Trophoblast cell (in vitro differentiated cells and primary cell): ENCODE measurements at regions not wholly inside any gene's neighbourhood (a gene's known extent, or its start where the extent isn't known, plus 50 kb on each side); places are given as distances from the start of the nearest gene placed in this dataset.
A peak's percentile ranks its signal among the peaks of the same experiment; 100 is the strongest.

Source experiments
- DNase-seq, 2 donors: peaks; one replicate each; pipeline ENCODE4 v3.0.0-alpha.2; 2016
- H2AFZ ChIP-seq: 2 replicates; pipeline ENCODE4 v1.6.1; 2013; ENCODE audit warnings: low read length, moderate library complexity, mild to moderate bottlenecking; ENCODE audit not compliant: insufficient read depth, poor library complexity
- H2AK5ac ChIP-seq: 2 replicates; pipeline ENCODE4 v1.6.1; 2013; ENCODE audit warnings: mild to moderate bottlenecking, low read length
- H2BK120ac ChIP-seq: 2 replicates; pipeline ENCODE4 v1.6.1; 2013; ENCODE audit warnings: low read length, mild to moderate bottlenecking, moderate library complexity; ENCODE audit not compliant: insufficient read depth, poor library complexity
- H2BK12ac ChIP-seq: 2 replicates; pipeline ENCODE4 v1.6.1; 2013; ENCODE audit warnings: mild to moderate bottlenecking, low read length, moderate library complexity
- H2BK5ac ChIP-seq: 2 replicates; pipeline ENCODE4 v1.6.1; 2013; ENCODE audit warnings: low read length, low read depth, moderate library complexity, mild to moderate bottlenecking; ENCODE audit not compliant: poor library complexity
- H3K14ac ChIP-seq: 2 replicates; pipeline ENCODE4 v1.6.1; 2013; ENCODE audit warnings: mild to moderate bottlenecking, low read length
- H3K18ac ChIP-seq: 2 replicates; pipeline ENCODE4 v1.6.1; 2013; ENCODE audit warnings: mild to moderate bottlenecking, low read length
- H3K23ac ChIP-seq: 2 replicates; pipeline ENCODE4 v1.6.1; 2013; ENCODE audit warnings: low read length
- H3K27ac ChIP-seq: 2 replicates; pipeline ENCODE4 v1.5.1; 2013; ENCODE audit warnings: low read depth, mild to moderate bottlenecking, inconsistent platforms, low read length, moderate library complexity
- H3K27me3 ChIP-seq: 2 replicates; pipeline ENCODE4 v1.6.1; 2013; ENCODE audit warnings: inconsistent platforms, mild to moderate bottlenecking, low read length, moderate library complexity; ENCODE audit not compliant: insufficient read depth
- H3K36me3 ChIP-seq, 2 experiments: 1 replicate in 1 of 2; 2 replicates in 1 of 2; pipeline ENCODE4 v1.6.1; 2013; ENCODE audit warnings: low read length in 2 of 2, mild to moderate bottlenecking in 2 of 2, moderate library complexity in 1 of 2; ENCODE audit not compliant: insufficient read depth in 2 of 2, control insufficient read depth in 1 of 2
- H3K4ac ChIP-seq: 2 replicates; pipeline ENCODE4 v1.6.1; 2013; ENCODE audit warnings: low read depth, mild to moderate bottlenecking, low read length, moderate library complexity
- H3K4me1 ChIP-seq, 2 experiments: 1 replicate in 1 of 2; 2 replicates in 1 of 2; pipeline ENCODE4 v1.6.1; 2013; ENCODE audit warnings: low read length in 2 of 2, mild to moderate bottlenecking in 2 of 2, moderate library complexity in 1 of 2; ENCODE audit not compliant: insufficient read depth in 2 of 2, control insufficient read depth in 1 of 2
- H3K4me2 ChIP-seq: 2 replicates; pipeline ENCODE4 v1.6.1; 2013; ENCODE audit warnings: inconsistent platforms, mild to moderate bottlenecking, low read length, moderate library complexity
- H3K4me3 ChIP-seq: 2 replicates; pipeline ENCODE4 v1.5.1; 2013; ENCODE audit warnings: mild to moderate bottlenecking, low read depth, low read length, inconsistent platforms
- H3K79me1 ChIP-seq: one replicate; pipeline ENCODE4 v1.6.1; 2013; ENCODE audit warnings: low read length
- H3K79me2 ChIP-seq: 2 replicates; pipeline ENCODE4 v1.6.1; 2013; ENCODE audit warnings: low read length, mild to moderate bottlenecking; ENCODE audit not compliant: control insufficient read depth, insufficient read depth, poor library complexity
- H3K9ac ChIP-seq: 2 replicates; pipeline ENCODE4 v1.6.1; 2013; ENCODE audit warnings: mild to moderate bottlenecking, low read length
- H3K9me3 ChIP-seq: 2 replicates; pipeline ENCODE4 v1.6.1; 2013; ENCODE audit warnings: low read depth, mild to moderate bottlenecking, control low read depth, inconsistent platforms, low read length; ENCODE audit not compliant: insufficient read depth
- H4K12ac ChIP-seq: 2 replicates; pipeline ENCODE4 v1.6.1; 2013; ENCODE audit warnings: low read depth, mild to moderate bottlenecking, low read length, moderate library complexity
- H4K8ac ChIP-seq: 2 replicates; pipeline ENCODE4 v1.6.1; 2013; ENCODE audit warnings: low read depth, mild to moderate bottlenecking, low read length, moderate library complexity
- H4K91ac ChIP-seq: one replicate; pipeline ENCODE4 v1.6.1; 2013; ENCODE audit warnings: low read depth, mild to moderate bottlenecking, low read length, moderate library complexity
- WGBS: extraction: QIAGEN DNeasy Blood & Tissue Kit; methylation state at CpG from one replicate; pipeline ENCODE4 v1.1.7; 2013; ENCODE audit warnings: missing lambda C conversion rate; ENCODE audit not compliant: insufficient read length, insufficient coverage; ENCODE audit errors: extremely low coverage; 5-methylcytosine and 5-hydroxymethylcytosine counted together

- no peaks in the 10 kb centered on the region for H3K4me1 ChIP-seq
- no peak overlapping the region for H3K9ac ChIP-seq
- no peak overlapping the region for H3K27ac ChIP-seq
- WGBS: no CpG with 5 or more reads among the region's 3 CpGs
- no peaks in the 10 kb centered on the region for H3K36me3 ChIP-seq
- no peak overlapping the region for H2BK12ac ChIP-seq
- no peak overlapping the region for H2BK5ac ChIP-seq
- no peak overlapping the region for H2AFZ ChIP-seq
- DNase-seq: peak in 1 of 2 donors; percentile 8
- no peak overlapping the region for H3K18ac ChIP-seq
- H3K4me3 ChIP-seq: no peak overlapping the region
- no peak overlapping the region for H4K91ac ChIP-seq
- no peak overlapping the region for H4K12ac ChIP-seq
- no peaks in the 10 kb centered on the region for H3K9me3 ChIP-seq
- H3K79me2 ChIP-seq: no peaks in the 10 kb centered on the region
- H3K23ac ChIP-seq: no peak overlapping the region
- H2AK5ac ChIP-seq: no peak overlapping the region
- H3K4ac ChIP-seq: no peak overlapping the region
- H3K27me3 ChIP-seq: no peaks in the 10 kb centered on the region
- no peak overlapping the region for H3K4me2 ChIP-seq
- H3K79me1 ChIP-seq: no peaks in the 10 kb centered on the region
- no peak overlapping the region for H2BK120ac ChIP-seq
- no peak overlapping the region for H3K14ac ChIP-seq
- no peak overlapping the region for H4K8ac ChIP-seq
Observed at GRCh38 chr7:142592664-142593063, 156.6 kb upstream of the PRSS1 start.

- Histone ChIP-seq H3K27me3 (no peaks in the 10 kb centered on the region), H3K18ac (no peak overlapping the region), H2BK120ac (no peak overlapping the region), H3K9ac (no peak overlapping the region), H3K4me3 (no peak overlapping the region), H2BK5ac (no peak overlapping the region), H3K4me1 (no peaks in the 10 kb centered on the region), H3K79me2 (no peaks in the 10 kb centered on the region), H3K14ac (no peak overlapping the region), H2BK12ac (no peak overlapping the region), H3K36me3 (no peaks in the 10 kb centered on the region), H4K8ac (no peak overlapping the region), H3K23ac (no peak overlapping the region), H3K79me1 (no peaks in the 10 kb centered on the region), H2AK5ac (no peak overlapping the region), H4K12ac (no peak overlapping the region), H4K91ac (no peak overlapping the region), H3K9me3 (no peaks in the 10 kb centered on the region), H3K27ac (no peak overlapping the region), H3K4ac (no peak overlapping the region), H3K4me2 (no peak overlapping the region), H2AFZ (no peak overlapping the region)
- WGBS: no CpG with 5 or more reads among the region's 2 CpGs
- DNase-seq: no peak
Observed at GRCh38 chr7:142592231-142592630, 157.0 kb upstream of the PRSS1 start.

GRCh38 chr7:142590830-142591457, 158.3 kb upstream of the PRSS1 start:
- Histone ChIP-seq H4K12ac (no peak overlapping the region), H3K4ac (no peak overlapping the region), H3K18ac (no peak overlapping the region), H3K79me1 (no peaks in the 10 kb centered on the region), H3K4me2 (no peak overlapping the region), H2BK12ac (no peak overlapping the region), H3K27ac (no peak overlapping the region), H3K4me1 (no peaks in the 10 kb centered on the region), H3K9ac (no peak overlapping the region), H2AFZ (no peak overlapping the region), H2BK120ac (no peak overlapping the region), H3K9me3 (no peaks in the 10 kb centered on the region), H2BK5ac (no peak overlapping the region), H4K8ac (no peak overlapping the region), H2AK5ac (no peak overlapping the region), H3K4me3 (no peak overlapping the region), H4K91ac (no peak overlapping the region), H3K23ac (no peak overlapping the region), H3K14ac (no peak overlapping the region), H3K79me2 (no peaks in the 10 kb centered on the region), H3K36me3 (no peaks in the 10 kb centered on the region), H3K27me3 (no peaks in the 10 kb centered on the region)
- no peak for DNase-seq
- WGBS: no CpG with 5 or more reads among the region's 2 CpGs

GRCh38 chr7:142590077-142590476, 159.2 kb upstream of the PRSS1 start:
- Histone ChIP-seq H3K27ac (no peak overlapping the region), H3K27me3 (no peaks in the 10 kb centered on the region)

More at GRCh38 chr7:142590077-142590476, 159.2 kb upstream of the PRSS1 start:
- no peak overlapping the region for H3K23ac ChIP-seq
- no peak for DNase-seq
- H3K14ac ChIP-seq: no peak overlapping the region
- H3K79me2 ChIP-seq: no peaks in the 10 kb centered on the region
- H3K4ac ChIP-seq: no peak overlapping the region
- no peaks in the 10 kb centered on the region for H3K36me3 ChIP-seq
- H4K91ac ChIP-seq: no peak overlapping the region
- no peak overlapping the region for H3K9ac ChIP-seq
- no peak overlapping the region for H2AFZ ChIP-seq
- no peak overlapping the region for H3K4me3 ChIP-seq
- H4K12ac ChIP-seq: no peak overlapping the region
- H3K4me1 ChIP-seq: no peaks in the 10 kb centered on the region
- H2BK120ac ChIP-seq: no peak overlapping the region
- H3K9me3 ChIP-seq: no peaks in the 10 kb centered on the region
- H3K4me2 ChIP-seq: no peak overlapping the region
- no peak overlapping the region for H2BK5ac ChIP-seq
- no peak overlapping the region for H4K8ac ChIP-seq
- no peak overlapping the region for H2BK12ac ChIP-seq
- no peak overlapping the region for H3K18ac ChIP-seq
- no CpG with 5 or more reads among the region's 4 CpGs for WGBS
- H3K79me1 ChIP-seq: no peaks in the 10 kb centered on the region
- H2AK5ac ChIP-seq: no peak overlapping the region
